Fibroblast of skin of right biceps (primary cell): ENCODE measurements at regions not wholly inside any gene's neighbourhood (a gene's known extent, or its start where the extent isn't known, plus 50 kb on each side); places are given as distances from the start of the nearest gene placed in this dataset.
"Not testable (repeated sequence)": the region's sequence is repeated elsewhere in the genome, so short reads cannot be mapped to it uniquely, and the experiment has no call there.

Experiments used
- DNase-seq: peaks from one replicate; pipeline ENCODE4 v3.0.0-alpha.2; 2013

GRCh38 chr18:73163236-73163635 is 295.4 kb upstream of the NETO1 start:
- DNase-seq = no peak

DNA sequence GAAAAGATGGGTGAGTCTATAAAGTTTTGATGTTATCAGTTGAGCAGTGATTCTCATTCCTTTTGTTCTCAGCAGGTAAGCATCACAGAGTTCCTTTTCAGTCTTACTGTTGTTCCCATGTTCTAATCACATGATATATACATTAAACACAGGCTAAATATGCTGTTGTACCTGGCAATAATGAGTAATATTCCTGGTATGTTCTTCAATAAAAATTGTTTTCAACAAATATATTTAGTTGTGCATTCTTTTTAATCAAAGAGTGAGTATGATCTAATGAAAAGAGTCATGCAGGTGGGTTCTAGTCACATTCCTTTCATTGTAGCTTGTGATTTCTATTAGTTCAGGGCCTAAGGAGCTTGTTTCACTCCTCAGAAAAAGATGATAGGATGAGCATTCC is 288.3 kb upstream of the NETO1 start:
- DNase-seq = no peak

- DNase-seq = peak; percentile 64
These were observed 285.5 kb upstream of the NETO1 start for GRCh38 chr18:73153271-73153670.

- no peak for DNase-seq
These were observed 283.3 kb upstream of the NETO1 start for GRCh38 chr18:73151086-73151485.

DNA sequence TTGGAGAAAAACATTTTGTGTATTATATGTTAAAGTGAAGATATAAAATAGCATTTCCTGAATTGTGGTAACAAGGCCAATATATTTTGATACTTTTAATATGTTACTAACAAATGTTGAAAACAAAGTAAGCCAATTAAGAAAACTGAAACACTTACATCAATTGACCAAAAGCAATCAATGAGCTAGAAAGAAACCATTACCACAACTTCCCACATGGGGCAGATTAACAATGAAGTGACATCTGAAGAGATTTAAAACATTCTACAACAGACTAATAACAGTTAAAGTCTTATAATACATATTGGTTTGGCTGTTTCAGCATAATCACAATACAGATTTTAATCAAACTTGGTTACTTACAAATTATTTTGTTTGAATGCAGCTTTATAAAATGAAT is 282.4 kb upstream of the NETO1 start:
- DNase-seq = no peak

DNA sequence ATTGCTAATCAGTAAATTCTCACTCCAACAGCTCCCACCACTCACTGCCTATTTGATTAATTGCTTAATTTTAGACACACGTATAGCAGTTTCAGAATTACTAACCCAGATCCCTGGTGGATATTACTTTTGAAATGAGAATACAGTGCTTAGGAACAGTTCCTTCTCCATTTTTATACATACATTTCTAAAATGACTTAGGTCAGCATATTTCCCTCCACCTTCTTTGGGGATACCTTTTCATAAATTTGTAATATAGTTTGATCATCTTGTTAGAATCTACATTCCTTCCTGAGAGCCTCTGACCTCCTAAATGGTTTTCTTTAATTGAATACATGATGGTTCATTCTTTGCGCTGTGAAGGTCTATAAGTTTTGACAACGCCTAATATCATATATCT is 279.8 kb upstream of the NETO1 start:
- DNase-seq = no peak

DNA sequence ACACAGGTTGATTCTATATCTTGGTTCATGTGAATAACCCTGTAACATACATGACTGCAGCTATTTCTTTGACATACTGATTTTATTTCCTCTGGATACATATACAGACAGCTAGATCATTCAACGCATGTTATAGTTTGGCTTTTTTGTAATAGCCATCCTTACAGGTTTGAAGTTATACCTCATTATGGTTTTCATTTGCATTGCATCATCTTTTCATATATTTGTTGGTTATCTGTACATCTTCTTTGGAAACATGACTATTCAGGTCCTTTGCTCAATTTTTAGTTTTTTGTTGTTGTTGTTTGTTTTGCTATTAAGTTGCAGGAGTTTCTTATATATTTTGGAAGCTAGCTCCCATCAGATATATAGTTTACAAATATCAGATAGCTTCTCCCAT is 276.2 kb upstream of the NETO1 start:
- no peak for DNase-seq

DNA sequence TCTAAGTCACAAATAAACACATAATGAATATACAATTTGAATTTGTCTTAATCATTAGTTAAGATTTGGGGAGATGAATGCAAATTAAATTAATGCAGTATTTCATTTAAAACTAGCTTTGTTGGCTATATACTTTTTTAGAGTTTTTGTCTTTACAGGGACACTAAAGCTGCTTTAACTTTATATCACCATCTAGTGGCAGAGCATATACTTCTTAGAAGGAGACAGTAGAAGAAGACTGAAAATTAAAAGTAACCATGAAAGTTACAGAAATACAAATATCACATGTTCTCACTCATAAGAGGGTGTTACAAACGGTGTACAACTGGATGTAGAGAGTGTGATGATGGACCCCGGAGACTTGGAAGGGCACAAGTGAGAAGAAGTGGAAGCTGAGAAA is 268.3 kb upstream of the NETO1 start:
- DNase-seq = no peak

GRCh38 chr18:73124175-73124574 is 256.4 kb upstream of the NETO1 start:
- DNase-seq = peak; percentile 54

- DNase-seq = no peak
These were observed 253.4 kb upstream of the NETO1 start for GRCh38 chr18:73121207-73121606.

GRCh38 chr18:73120626-73121025 is 252.8 kb upstream of the NETO1 start:
- no peak for DNase-seq

GRCh38 chr18:73119574-73119973 is 251.8 kb upstream of the NETO1 start:
- DNase-seq = no peak

GRCh38 chr18:73118121-73118816 is 250.5 kb upstream of the NETO1 start:
- DNase-seq = peak; percentile 62

DNA sequence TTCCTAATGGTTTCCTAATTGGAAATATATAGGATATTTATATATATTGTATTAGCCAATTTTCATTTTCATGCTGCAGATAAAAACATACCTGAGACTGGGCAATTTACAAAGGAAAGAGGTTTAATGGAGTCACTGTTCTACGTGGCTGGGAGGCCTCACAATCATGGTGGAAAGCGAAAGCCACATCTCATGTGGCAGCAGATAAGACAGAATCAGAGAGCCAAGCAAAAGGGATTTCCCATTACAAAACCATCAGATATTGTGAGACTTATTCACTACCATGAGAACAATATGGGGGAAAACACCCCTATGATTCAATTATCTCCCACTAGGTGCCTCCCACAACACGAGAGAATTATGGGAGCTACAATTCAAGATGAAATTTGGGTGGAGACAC is 242.5 kb upstream of the NETO1 start:
- no peak for DNase-seq

GRCh38 chr18:73101977-73102376 is 234.2 kb upstream of the NETO1 start:
- DNase-seq = no peak

GRCh38 chr18:73101491-73101890 is 233.7 kb upstream of the NETO1 start:
- DNase-seq = not testable (repeated sequence)

- DNase-seq = no peak
These were observed 232.0 kb upstream of the NETO1 start for GRCh38 chr18:73099759-73100158.

DNA sequence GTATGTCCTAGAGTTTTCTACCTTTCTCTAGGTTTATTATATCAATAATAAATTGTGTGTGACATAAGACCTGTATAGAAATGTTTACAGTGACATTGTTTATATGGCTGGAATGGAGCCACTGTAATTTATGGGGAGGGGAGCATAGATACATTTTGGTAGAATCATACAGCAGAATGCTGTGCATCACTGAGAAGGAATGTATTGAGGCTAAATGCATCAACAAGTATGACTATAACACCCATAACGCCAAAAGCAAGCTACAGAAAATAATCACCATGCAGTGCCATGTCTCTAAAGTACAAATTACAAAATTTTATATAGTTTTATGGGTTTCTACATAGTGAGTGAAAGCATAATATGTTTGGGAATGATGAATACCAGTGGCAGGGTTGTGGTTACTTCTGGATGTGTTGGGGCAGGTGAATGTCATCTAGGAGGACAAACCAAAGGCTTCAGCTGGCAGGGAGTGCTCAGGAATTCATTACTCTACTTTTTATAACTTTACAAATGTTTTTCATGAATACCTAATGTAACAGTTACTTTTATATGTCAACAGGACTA is 226.0 kb upstream of the NETO1 start:
- DNase-seq = peak; percentile 6

GRCh38 chr18:73088445-73088844 is 220.7 kb upstream of the NETO1 start:
- DNase-seq = no peak

- no peak for DNase-seq
These were observed 219.6 kb upstream of the NETO1 start for GRCh38 chr18:73087282-73087977.

GRCh38 chr18:73079920-73080319 is 212.1 kb upstream of the NETO1 start:
- DNase-seq = no peak

- peak; percentile 46 for DNase-seq
These were observed 193.0 kb upstream of the NETO1 start for GRCh38 chr18:73060666-73061288.

- DNase-seq = no peak
These were observed 191.5 kb upstream of the NETO1 start for GRCh38 chr18:73059280-73059679.

DNA sequence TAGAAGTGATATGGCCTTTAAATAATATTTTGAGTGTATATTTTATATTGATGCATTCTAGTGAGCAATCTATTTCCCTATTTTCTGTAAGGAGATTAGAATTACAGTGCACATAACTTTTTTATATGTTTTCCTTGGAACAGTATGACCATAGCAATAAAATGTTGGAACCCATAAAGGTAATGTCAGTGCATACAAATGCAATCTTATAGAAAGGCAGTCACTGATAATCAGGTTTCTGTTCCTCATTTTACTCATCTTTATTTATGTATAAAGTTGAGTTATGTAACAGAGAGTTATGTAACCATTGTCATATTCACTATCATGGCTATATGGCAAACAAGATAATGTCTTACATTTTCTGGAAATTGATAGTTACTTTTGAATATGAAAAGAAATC is 179.9 kb upstream of the NETO1 start:
- no peak for DNase-seq
